ENCODE measurements at regions not wholly inside any gene's neighbourhood (a gene's known extent, or its start where the extent isn't known, plus 50 kb on each side); places are given as distances from the start of the nearest gene placed in this dataset.

- Mint-ChIP-seq H3K4me1 (ENCODE audit: low read depth, unreplicated experiment) (no peaks in the 10 kb centered on the region), H3K27me3 (ENCODE audit: unreplicated experiment) (no peaks in the 10 kb centered on the region), H3K4me3 (ENCODE audit: unreplicated experiment) (no peak overlapping the region), H3K9me3 (ENCODE audit: unreplicated experiment) (no peaks in the 10 kb centered on the region), H3K36me3 (ENCODE audit: unreplicated experiment) (no peaks in the 10 kb centered on the region), H3K27ac (ENCODE audit: unreplicated experiment) (no peak overlapping the region)
- no peak for TF ChIP-seq CTCF (IDR thresholded peaks at IDR 0.05; ENCODE audit: partially characterized antibody, unreplicated experiment)
- no peak for DNase-seq
Observed at GRCh38 chr10:25738776-25739175, 195.3 kb upstream of the MYO3A start.

GRCh38 chr10:25743832-25744231, 190.2 kb upstream of the MYO3A start:
- no peak for TF ChIP-seq CTCF (IDR thresholded peaks at IDR 0.05; ENCODE audit: partially characterized antibody, unreplicated experiment)
- DNase-seq, result no peak
- H3K27me3 Mint-ChIP-seq (ENCODE audit: unreplicated experiment), result no peaks in the 10 kb centered on the region
- no peaks in the 10 kb centered on the region for H3K36me3 Mint-ChIP-seq (ENCODE audit: unreplicated experiment)
- no peaks in the 10 kb centered on the region for H3K9me3 Mint-ChIP-seq (ENCODE audit: unreplicated experiment)
- no peak overlapping the region for H3K27ac Mint-ChIP-seq (ENCODE audit: unreplicated experiment)
- H3K4me1 Mint-ChIP-seq (ENCODE audit: low read depth, unreplicated experiment), result no peaks in the 10 kb centered on the region
- H3K4me3 Mint-ChIP-seq (ENCODE audit: unreplicated experiment), result no peak overlapping the region

- no peak for DNase-seq
- Mint-ChIP-seq H3K4me3 (ENCODE audit: unreplicated experiment) (no peak overlapping the region), H3K27ac (ENCODE audit: unreplicated experiment) (no peak overlapping the region), H3K27me3 (ENCODE audit: unreplicated experiment) (no peaks in the 10 kb centered on the region), H3K4me1 (ENCODE audit: low read depth, unreplicated experiment) (no peaks in the 10 kb centered on the region), H3K9me3 (ENCODE audit: unreplicated experiment) (no peaks in the 10 kb centered on the region), H3K36me3 (ENCODE audit: unreplicated experiment) (no peaks in the 10 kb centered on the region)
- TF ChIP-seq CTCF (IDR thresholded peaks at IDR 0.05; ENCODE audit: partially characterized antibody, unreplicated experiment), result no peak
Observed at GRCh38 chr10:25744574-25744973, 189.5 kb upstream of the MYO3A start.

GRCh38 chr10:25745976-25746375, 188.1 kb upstream of the MYO3A start:
- Mint-ChIP-seq H3K9me3 (ENCODE audit: unreplicated experiment) (no peaks in the 10 kb centered on the region), H3K27me3 (ENCODE audit: unreplicated experiment) (no peaks in the 10 kb centered on the region), H3K4me3 (ENCODE audit: unreplicated experiment) (no peak overlapping the region), H3K36me3 (ENCODE audit: unreplicated experiment) (no peaks in the 10 kb centered on the region), H3K4me1 (ENCODE audit: low read depth, unreplicated experiment) (no peaks in the 10 kb centered on the region), H3K27ac (ENCODE audit: unreplicated experiment) (no peak overlapping the region)
- TF ChIP-seq CTCF (IDR thresholded peaks at IDR 0.05; ENCODE audit: partially characterized antibody, unreplicated experiment), result no peak
- DNase-seq, result no peak

- Mint-ChIP-seq H3K9me3 (ENCODE audit: unreplicated experiment) (no peaks in the 10 kb centered on the region), H3K27ac (ENCODE audit: unreplicated experiment) (no peak overlapping the region), H3K4me3 (ENCODE audit: unreplicated experiment) (no peak overlapping the region), H3K4me1 (ENCODE audit: low read depth, unreplicated experiment) (no peaks in the 10 kb centered on the region), H3K36me3 (ENCODE audit: unreplicated experiment) (no peaks in the 10 kb centered on the region), H3K27me3 (ENCODE audit: unreplicated experiment) (no peaks in the 10 kb centered on the region)
- DNase-seq, result no peak
- no peak for TF ChIP-seq CTCF (IDR thresholded peaks at IDR 0.05; ENCODE audit: partially characterized antibody, unreplicated experiment)
Observed at GRCh38 chr10:25747084-25747483, 186.9 kb upstream of the MYO3A start.

Data from glutamatergic neuron (in vitro differentiated cells).